ENCODE measurements at regions not wholly inside any gene's neighbourhood (a gene's known extent, or its start where the extent isn't known, plus 50 kb on each side); places are given as distances from the start of the nearest gene placed in this dataset.

DNA sequence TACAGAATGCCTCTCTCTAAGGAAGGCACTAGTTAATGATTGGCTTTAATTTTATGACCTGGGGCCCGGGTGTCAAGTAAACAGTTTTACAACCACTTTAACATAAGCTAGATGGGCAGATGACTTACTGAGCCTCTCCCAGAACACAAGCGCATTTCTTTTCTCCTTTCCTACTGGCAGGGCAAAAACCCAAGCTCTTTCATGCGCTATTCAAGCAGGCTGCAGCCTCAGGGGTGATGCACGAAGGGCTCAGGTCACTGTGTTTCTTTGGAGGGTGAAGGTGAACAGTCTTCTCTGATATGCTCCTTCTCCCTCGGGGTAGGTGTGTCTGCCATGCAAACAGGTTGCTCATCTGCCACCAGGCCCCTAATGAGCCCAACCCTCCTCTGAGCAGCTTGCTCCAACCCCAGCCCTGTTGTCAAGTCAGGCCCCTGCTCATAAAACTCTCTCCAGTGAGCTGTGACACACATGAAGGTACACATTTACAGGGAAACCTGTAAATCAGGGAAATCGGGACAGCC lies 73.5 kb upstream of the CDH4 start:
- no peak for TF ChIP-seq CTCF (conservative IDR thresholded peaks at IDR 0.05; ENCODE audit: low read length)
- no peak for TF ChIP-seq EZH2phosphoT487 (IDR thresholded peaks at IDR 0.05; ENCODE audit: borderline replicate concordance, low read depth, low read length)

Measured in OCI-LY7 (cell line).